ENCODE measurements at regions not wholly inside any gene's neighbourhood (a gene's known extent, or its start where the extent isn't known, plus 50 kb on each side); places are given as distances from the start of the nearest gene placed in this dataset.

DNA sequence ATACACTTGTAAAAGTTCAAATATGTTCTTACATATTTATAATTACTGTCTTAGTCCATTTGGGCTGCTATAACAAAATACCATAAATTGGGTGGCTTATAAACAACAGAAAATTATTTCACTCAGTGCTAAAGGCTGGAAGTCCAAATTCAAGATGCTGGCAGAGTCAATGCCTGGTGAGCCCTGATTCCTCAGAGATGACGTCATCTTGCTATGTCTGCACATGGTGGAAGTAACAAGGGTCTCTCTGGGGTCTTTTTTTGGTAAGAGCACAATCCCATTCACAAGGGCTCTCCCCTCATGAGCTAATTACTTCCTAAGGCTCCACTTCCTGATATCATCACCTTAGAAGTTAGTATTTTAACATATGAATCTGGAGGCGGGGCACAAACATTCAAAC lies 108.0 kb upstream of the DUSP10 start:
- Histone ChIP-seq H3K27me3 (ENCODE audit: insufficient read depth, low read depth) (no peaks in the 10 kb centered on the region), H3K9me2 (ENCODE audit: insufficient read depth) (no peaks in the 10 kb centered on the region), H3K4me1 (replicated peaks; ENCODE audit: insufficient read depth) (no peaks in the 10 kb centered on the region), H2AFZ (no peak overlapping the region), H3K36me3 (ENCODE audit: low read depth) (no peaks in the 10 kb centered on the region), H4K20me1 (ENCODE audit: insufficient read depth) (no peaks in the 10 kb centered on the region), H3K27ac (no peak overlapping the region), H3K4me2 (no peak overlapping the region), H3K9me3 (ENCODE audit: insufficient read depth, low read depth) (peaks cover 3% of the 10 kb centered on the region; the same call in 1 of the 2 replicates), H3K4me3 (no peak overlapping the region), H3F3A (ENCODE audit: insufficient read depth, low read depth) (no peaks in the 10 kb centered on the region), H3K79me2 (ENCODE audit: low read depth) (no peaks in the 10 kb centered on the region)
- no peak for DNase-seq
- TF ChIP-seq, protein P1, sequence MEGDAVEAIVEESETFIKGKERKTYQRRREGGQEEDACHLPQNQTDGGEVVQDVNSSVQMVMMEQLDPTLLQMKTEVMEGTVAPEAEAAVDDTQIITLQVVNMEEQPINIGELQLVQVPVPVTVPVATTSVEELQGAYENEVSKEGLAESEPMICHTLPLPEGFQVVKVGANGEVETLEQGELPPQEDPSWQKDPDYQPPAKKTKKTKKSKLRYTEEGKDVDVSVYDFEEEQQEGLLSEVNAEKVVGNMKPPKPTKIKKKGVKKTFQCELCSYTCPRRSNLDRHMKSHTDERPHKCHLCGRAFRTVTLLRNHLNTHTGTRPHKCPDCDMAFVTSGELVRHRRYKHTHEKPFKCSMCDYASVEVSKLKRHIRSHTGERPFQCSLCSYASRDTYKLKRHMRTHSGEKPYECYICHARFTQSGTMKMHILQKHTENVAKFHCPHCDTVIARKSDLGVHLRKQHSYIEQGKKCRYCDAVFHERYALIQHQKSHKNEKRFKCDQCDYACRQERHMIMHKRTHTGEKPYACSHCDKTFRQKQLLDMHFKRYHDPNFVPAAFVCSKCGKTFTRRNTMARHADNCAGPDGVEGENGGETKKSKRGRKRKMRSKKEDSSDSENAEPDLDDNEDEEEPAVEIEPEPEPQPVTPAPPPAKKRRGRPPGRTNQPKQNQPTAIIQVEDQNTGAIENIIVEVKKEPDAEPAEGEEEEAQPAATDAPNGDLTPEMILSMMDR (conservative IDR thresholded peaks at IDR 0.05), result no peak
- no peak for TF ChIP-seq EZH2 (IDR thresholded peaks at IDR 0.05; ENCODE audit: low read depth)
- no TSS peak for BruUV-seq (replicated peaks)
- intact Hi-C loops (cut with micrococcal nuclease; ENCODE audit: unreplicated experiment), result no loop called here
- ChIA-PET POLR2A (ENCODE audit: unreplicated experiment) (no interaction called here), CTCF (interaction anchor here (0.6 kb wide), 1 partner anchor 264 kb away, joined by 6 read pairs; no protein-coding TSS in a partner anchor)

DNA sequence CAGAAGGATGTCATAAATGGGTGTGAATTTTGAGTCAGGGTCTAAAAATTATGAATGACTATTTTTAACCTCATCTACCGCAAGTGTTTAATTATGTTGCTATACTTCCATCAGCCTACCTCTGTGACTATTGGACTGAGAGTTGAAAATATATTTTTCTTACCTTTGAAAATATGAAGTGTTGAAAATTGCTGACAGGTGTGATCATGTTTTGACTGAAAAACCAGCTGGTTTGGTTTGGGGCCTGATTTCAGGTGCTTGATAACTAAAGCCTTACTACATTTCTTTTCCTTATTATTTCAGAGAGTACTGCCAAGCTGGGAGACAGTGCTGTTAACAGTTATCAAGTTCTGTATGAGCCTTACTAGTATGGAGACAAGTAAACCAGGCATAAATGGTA lies 107.2 kb upstream of the DUSP10 start:
- POLR2A ChIA-PET (ENCODE audit: unreplicated experiment), result no interaction called here
- BruUV-seq (replicated peaks), result no TSS peak

DNA sequence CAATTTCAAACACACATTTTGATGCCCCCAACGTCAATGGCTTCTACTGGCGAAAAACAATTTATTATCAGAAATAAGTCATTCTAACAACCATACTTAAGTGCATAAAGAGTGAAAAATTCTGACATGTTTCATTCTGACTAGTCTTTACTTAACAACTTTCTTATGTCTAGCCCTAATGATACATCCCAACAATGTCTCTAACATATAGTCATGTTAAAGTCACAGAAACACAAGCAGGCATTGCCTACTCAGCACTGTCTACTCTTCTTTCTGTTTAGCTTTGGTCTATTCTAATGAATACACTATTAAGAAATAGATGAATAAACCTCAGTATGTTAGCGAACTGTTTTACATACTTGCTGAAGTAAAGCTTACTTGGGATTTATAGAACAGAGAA lies 105.8 kb upstream of the DUSP10 start:
- intact Hi-C loops (cut with micrococcal nuclease; ENCODE audit: unreplicated experiment), result no loop called here
- no peaks in the 10 kb centered on the region for H3K79me2 ChIP-seq (ENCODE audit: low read depth)
- CTCF ChIA-PET, result no interaction called here

More for the DNA sequence above, 107.2 kb upstream of the DUSP10 start:
- Histone ChIP-seq H2AFZ (no peak overlapping the region), H3K9me2 (ENCODE audit: insufficient read depth) (no peaks in the 10 kb centered on the region), H3K9me3 (ENCODE audit: insufficient read depth, low read depth) (peaks cover 3% of the 10 kb centered on the region; the same call in 1 of the 2 replicates), H3K79me2 (ENCODE audit: low read depth) (no peaks in the 10 kb centered on the region), H3K27me3 (ENCODE audit: insufficient read depth, low read depth) (no peaks in the 10 kb centered on the region), H3K4me3 (no peak overlapping the region), H3K4me1 (replicated peaks; ENCODE audit: insufficient read depth) (no peaks in the 10 kb centered on the region), H3F3A (ENCODE audit: insufficient read depth, low read depth) (no peaks in the 10 kb centered on the region), H4K20me1 (ENCODE audit: insufficient read depth) (no peaks in the 10 kb centered on the region), H3K4me2 (no peak overlapping the region), H3K27ac (no peak overlapping the region), H3K36me3 (ENCODE audit: low read depth) (no peaks in the 10 kb centered on the region)
- TF ChIP-seq EZH2 (IDR thresholded peaks at IDR 0.05; ENCODE audit: low read depth), result no peak
- TF ChIP-seq, protein P1 (conservative IDR thresholded peaks at IDR 0.05), result no peak
- DNase-seq, result no peak
- CTCF ChIA-PET, result no interaction called here
- intact Hi-C loops (cut with micrococcal nuclease; ENCODE audit: unreplicated experiment), result no loop called here

More for the DNA sequence above, 105.8 kb upstream of the DUSP10 start:
- H3K9me3 ChIP-seq (ENCODE audit: insufficient read depth, low read depth), result peaks cover 3% of the 10 kb centered on the region; the same call in 1 of the 2 replicates
- no peak overlapping the region for H2AFZ ChIP-seq
- no peak overlapping the region for H3K4me3 ChIP-seq
- H3K27me3 ChIP-seq (ENCODE audit: insufficient read depth, low read depth), result no peaks in the 10 kb centered on the region
- no peaks in the 10 kb centered on the region for H3K9me2 ChIP-seq (ENCODE audit: insufficient read depth)
- H3K4me1 ChIP-seq (replicated peaks; ENCODE audit: insufficient read depth), result no peaks in the 10 kb centered on the region
- BruUV-seq (replicated peaks), result no TSS peak
- no peak for DNase-seq
- no peaks in the 10 kb centered on the region for H4K20me1 ChIP-seq (ENCODE audit: insufficient read depth)
- no peaks in the 10 kb centered on the region for H3F3A ChIP-seq (ENCODE audit: insufficient read depth, low read depth)
- POLR2A ChIA-PET (ENCODE audit: unreplicated experiment), result no interaction called here
- TF ChIP-seq EZH2 (IDR thresholded peaks at IDR 0.05; ENCODE audit: low read depth), result no peak
- TF ChIP-seq, protein P1 (conservative IDR thresholded peaks at IDR 0.05), result no peak
- H3K4me2 ChIP-seq, result no peak overlapping the region
- no peak overlapping the region for H3K27ac ChIP-seq
- H3K36me3 ChIP-seq (ENCODE audit: low read depth), result no peaks in the 10 kb centered on the region

Measured in PC-9 (cell line).